GM04504 (cell line): ENCODE measurements at regions not wholly inside any gene's neighbourhood (a gene's known extent, or its start where the extent isn't known, plus 50 kb on each side); places are given as distances from the start of the nearest gene placed in this dataset.
"Not testable (repeated sequence)": the region's sequence is repeated elsewhere in the genome, so short reads cannot be mapped to it uniquely, and the experiment has no call there.

ENCODE experiments used
- DNase-seq: peaks from one replicate; pipeline ENCODE4 v3.0.0-alpha.2; 2012; ENCODE audit warnings: low read depth

DNA sequence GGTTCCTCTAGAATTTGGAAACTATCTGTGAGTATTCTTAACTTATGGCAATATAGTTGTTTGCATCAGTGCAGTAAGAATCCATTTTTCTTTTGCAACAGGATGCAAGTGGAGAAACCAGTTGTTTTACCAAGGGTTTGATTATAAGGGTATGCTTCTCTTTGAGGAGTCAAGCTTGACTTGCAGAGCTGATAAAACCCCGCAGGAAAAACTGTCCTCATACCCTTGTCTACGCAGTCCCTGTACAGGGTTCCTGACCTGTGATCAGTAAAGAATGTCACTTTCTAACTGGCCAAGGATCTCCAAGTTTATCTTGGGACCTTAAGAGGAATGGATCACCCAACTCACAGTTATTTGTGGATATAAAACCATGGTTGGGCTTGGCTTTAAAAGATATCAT lies 161.1 kb upstream of the OLIG3 start:
- no peak for DNase-seq

DNA sequence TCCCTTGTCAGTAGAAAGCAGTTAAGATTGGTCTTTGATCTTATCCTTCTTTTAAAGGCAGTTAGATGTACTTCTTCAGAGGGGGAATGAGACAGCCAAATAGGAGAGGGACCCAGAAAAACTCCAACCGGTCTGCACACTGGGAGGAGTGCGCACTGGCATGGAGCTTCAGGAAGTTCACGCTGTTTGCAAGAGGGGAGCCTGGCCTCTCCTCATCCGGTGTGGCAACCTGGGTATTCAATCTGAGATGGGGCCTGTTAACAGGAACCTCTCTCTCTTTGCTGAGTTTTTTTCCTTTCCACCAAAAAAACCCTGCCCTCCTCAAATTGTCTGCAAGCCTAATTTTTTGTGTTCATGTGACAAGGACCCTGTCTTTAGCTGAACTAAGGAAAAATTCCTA lies 162.5 kb upstream of the OLIG3 start:
- DNase-seq: no peak

DNA sequence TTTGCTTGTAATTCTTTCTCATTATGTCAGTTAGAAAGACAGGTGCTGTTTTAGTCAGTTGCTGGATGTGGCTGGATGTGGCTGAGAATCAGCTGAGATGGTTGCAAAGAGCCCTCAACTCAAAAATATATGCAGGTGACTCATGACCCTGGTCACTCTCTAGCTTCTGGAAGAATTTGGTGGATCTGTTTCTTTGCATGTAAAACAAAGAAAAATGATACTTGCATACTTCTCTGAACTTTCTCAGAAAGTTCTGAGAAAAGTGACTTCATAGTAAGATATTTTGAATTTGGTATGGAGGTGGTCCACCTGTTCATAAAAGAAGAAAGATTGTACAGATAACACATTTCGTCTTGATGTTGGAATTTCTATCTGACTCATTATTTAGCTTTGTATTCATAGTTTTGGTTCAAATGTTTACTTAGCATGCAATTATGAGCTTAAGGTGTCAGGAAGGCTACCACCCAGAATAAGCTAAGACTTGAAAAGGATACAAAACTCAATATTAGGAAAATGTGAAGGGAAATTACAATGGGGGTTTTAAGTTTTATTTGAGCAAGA lies 163.2 kb upstream of the OLIG3 start:
- no peak for DNase-seq

DNA sequence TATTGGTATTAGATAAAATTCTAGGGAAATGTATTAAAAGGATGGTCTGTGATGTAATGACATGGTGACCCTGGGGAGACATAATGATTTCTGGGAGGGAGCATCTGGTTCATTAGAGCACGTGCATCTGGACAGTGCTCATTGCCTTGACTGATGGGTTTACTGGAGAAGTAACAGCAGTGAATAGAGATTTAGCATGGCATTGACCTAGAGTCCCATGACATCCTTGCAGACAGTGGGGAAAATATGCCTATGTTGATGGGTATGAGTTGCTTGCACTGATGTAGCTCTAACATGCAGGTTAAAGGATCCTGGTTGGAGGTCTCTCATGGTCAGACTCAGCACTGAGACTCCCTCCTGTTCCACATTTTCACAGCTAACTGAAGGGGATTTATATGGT lies 164.1 kb upstream of the OLIG3 start:
- no peak for DNase-seq

DNA sequence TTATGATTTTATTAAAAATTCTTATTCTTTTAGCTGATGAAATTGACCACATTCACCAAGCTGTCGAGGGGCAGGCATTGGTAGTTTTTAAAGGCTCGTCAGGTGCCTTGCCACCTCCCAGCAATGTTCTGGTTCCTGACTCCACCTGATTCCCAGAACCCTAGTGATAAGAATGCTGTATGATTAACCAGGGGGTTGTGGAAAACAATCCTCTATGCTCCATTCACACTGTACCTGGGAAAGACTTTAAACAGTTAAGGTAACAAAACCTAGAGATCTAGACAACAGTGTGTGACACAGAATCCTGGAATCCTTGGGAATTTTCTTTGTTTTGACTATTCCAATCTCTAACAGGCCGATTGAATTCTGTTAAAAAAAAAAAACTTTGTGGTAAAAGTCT lies 165.7 kb upstream of the OLIG3 start:
- no peak for DNase-seq

DNA sequence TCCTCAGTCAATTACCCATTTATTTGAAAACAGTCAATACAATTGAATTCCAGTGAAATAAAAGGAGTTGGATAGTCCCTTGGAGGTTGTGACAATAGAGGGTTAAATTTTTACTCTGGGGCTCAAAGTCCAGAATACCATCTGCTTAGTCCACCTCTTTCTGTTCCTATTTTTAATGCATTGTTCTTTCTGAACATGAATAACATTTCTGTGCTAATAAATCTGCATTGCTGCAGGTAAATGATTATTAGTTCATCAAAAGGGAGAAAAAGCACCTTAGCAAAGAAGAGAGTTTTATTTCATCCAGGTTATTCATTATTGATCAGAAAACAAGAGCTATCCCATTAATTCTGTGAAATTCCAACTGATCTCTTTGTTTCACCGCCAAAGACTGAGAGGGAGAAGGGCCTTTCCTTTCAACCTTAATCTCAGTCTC lies 166.1 kb upstream of the OLIG3 start:
- no peak for DNase-seq

DNA sequence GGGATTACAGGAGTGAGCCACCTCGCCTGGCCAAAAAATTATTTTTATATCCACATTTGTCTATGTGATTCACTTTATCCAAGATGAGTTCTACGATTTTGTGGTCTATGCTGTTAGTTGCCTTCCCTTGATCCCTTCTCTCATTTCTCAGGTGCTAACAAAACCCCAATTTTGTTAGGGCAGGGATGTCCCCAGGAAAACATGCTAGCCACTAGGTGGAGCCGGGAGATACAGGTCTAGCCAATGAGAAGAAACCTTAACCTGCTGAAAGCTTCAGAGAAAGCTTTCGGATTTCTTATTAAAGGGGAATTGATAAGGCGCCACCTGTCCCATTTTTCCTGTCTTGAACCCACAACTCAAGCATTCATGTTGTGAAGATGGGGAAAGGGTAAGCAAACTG lies 167.4 kb upstream of the OLIG3 start:
- peak; percentile 9 for DNase-seq

DNA sequence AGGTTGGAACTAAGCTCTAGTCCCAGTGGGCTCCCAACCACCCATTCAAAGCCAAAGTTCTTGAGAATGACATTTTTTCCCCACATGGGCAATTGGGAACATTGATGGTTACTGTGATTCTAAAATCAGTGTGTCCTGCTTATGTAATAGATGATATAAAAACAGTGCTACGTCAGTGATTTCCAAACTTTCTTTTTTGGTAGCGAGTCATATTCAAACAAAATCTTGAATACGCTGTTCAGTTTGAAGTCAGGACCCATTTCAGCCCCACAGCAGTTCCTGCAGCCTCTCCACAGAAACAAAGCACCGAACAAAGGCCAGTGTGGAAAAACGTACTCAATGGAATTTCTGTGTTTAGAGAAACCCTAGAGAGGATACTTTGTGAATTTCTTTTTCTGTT lies 170.0 kb upstream of the OLIG3 start:
- DNase-seq: no peak

DNA sequence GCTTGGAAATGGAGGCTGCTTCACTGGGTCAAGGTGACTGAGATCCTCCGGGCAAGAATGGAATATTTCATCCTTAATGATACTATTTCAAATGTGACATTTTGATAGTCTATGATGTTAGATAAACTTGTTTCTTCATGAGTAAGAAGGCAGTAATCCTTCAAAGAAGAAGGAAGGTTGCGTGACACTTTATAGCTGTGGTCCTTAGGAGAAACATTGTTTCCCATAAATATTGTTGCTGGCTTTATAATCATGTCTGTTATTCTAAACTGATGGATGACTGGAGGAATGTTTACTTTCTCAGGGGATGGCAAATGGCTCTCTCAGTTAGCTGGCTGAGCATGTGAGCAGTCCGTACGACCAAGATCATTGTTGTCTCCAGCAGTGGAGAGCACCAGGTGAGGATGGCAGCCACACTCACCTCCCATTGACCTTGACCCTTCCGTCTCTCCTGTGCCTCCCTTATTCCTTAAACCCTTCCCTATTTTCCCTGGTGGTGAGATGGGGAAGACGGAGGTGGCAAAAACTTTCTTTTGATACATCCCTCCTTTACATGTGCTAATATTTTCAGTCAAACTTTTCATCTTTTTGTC lies 171.2 kb upstream of the OLIG3 start:
- no peak for DNase-seq

DNA sequence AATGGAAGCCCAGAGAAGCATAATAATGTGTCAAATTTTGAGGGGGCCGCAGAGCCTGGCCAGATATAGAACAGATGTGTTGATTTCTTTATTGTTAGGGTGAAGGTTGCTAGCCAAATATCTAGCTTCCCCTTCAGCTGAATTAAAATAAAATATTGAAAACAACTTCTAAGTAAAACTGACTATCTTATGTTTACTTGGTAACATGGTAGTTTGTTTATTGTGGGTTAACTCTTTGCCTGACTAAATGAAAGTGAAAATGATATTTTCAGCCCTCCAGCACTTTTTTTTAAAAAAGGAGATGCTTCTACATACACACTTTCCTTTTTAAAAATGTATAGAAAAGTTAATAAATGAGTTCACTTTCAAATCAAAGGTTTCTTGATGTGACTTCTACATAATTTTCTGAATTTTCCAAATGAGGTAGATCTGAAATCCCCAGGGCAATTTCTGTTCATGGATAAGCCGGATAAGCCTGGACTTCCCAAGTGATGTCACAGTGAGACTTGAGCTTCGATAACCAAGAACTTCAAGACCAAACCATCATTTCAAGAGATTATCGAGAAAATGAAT lies 172.1 kb upstream of the OLIG3 start:
- no peak for DNase-seq

DNA sequence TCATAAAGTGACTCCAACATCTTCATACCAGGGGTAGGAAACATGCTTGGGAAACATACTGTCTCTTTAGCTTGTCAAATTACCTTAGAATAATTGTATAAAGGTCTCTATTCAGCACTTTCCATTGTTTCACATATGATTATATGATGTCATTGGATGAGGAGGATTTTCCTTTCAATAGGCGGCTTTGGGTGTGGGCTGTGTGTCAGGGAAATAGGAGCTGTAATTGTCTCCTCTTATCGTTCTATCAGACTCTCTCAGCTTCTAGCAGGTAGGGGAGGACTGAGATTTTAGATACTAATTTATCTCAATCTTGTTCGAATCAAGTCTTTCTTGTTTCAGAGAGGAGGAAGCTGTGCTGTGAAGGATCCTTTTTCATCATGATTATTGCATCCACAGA lies 179.4 kb upstream of the OLIG3 start:
- no peak for DNase-seq

DNA sequence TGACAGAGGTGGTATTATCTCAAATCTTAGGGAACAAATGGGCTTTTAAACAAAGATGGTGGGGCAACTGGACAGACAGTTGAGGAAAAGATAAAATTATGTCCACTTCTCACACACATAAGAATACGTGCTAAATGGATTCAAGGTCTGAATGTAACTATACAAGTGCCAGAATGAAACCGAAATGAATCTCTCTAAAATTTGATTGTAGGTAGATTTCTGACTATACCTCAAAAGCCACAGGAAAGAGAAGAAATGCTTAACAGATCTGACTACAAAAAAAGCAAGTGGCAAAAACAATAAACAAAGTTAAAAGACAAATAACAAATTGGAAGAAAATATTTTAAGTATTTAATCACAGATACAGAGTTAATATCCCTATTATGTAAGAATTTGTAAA lies 182.7 kb upstream of the OLIG3 start:
- no peak for DNase-seq

DNA sequence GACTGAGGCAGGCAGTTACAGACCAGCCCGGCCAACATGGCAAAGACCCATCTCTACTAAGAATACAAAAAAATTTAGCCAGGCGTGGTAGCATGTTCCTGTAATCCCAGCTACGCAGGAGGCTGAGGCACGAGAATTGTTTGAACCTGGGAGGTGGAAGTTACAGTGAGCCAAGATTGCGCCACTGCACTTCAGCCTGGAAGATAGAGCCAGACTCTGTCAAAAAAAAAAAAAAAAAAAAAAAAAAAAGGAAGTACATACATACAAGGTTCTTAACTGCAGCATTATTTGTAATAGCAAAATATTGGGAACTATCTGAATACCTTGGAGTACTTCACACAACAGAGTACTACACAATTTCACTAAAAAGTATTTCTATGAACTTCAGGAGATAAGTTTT lies 183.5 kb upstream of the OLIG3 start:
- no peak for DNase-seq

DNA sequence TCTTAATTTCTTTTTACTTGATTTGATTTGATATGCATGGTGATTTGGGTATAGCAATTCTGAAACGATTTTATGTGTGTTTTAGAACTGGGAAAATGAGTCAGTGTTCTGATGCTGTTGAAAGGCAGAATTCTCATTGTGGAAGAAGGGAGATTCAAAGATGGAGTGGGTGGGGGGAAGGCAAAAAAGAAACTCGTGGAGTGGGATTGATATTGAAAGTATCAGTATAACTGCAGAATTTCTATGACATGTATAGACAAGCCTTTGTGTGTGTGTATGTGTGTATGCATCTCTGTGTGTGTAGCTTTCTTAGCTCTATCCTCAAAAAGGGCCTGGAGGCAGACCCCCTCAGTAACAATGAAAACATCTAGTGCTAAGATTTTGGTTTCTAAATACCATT lies 184.3 kb upstream of the OLIG3 start:
- no peak for DNase-seq

DNA sequence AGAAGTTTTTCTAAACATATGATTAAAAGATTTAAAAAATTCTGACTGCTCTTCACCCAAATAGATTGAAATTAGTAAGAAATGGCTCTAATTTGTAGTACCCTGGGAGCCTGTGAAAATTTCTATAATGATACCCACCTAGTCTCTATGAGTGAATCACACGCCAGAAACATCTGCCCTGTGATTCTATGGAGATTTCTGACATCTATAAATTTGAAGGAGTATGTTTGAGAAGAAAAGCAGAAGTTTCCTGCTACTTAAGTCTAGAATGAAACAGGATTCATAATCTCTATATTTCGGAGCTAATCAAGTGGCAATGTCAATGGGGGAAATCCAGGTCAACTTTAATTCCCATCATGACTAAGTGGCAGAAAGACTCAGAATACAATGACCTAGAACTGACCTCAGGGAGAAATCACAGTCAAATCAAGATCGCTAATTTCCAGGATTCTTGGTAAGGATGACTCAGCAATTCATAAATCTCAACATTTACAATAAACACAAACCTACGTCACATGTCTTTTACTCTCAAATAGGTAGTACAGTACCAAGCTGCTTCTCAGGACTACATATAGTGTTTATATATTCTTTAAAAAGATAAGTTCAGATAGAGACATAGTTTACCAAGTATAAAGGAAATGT lies 186.2 kb upstream of the TNFAIP3 start:
- DNase-seq: no peak

DNA sequence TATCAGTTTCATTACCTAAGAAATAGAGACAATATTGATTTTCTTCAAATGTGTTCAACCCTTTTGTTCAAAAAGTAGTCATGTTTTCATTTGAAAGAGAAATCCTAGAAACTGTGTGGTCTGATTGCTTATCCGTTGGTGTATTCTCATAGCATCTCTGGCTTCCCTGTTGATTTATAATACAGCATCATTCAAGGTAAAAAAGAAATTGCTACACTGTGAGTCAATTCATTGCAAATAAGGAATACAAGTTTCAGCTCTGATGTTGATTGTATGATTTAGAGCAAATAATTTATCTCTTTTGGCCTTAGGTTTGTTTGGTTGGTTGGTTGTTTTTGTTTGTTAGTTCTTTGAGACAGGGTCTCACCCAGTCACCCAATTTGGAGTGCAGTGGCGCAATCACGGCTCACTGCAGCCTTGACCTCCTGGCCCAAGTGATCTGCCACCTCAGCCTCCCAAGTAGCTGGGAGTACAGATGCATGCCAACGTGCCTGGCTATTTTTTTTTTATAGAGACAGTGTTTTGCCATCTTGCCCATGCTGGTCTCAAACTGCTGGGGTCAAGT lies 185.5 kb upstream of the TNFAIP3 start:
- DNase-seq: no peak

DNA sequence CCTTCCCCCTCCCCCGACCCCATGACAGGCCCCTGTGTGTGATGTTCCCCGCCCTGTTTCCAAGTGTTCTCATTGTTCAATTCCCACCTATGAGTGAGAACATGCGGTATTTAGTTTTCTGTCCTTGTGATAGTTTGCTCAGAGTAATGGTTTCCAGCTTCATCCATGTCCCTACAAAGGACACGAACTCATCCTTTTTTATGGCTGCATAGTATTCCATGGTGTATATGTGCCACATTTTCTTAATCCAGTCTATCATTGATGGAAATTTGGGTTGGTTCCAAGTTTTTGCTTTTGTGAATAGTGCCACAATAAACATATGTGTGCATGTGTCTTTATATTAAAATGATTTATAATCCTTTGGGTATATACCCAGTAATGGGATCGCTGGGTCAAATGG lies 184.4 kb upstream of the TNFAIP3 start:
- not testable (repeated sequence) for DNase-seq

DNA sequence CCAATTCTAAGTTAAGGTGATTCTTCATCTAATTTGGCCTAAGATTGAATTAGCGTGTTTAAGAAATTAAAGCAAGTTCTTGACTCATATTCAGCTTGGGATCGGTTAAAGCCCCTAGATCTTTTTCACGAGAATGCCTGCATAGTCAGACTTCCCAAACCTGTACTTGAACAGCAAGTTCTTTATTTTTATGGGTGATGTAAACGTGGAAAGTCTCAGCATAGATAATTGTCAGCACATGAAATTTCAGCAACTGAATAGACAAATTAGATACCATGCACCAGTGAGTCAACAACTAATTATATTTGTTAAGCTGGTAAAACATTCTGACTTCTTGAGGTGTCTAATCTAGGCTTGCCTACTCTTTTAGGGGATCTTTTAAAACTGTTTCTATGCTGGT lies 183.1 kb upstream of the TNFAIP3 start:
- DNase-seq: no peak

DNA sequence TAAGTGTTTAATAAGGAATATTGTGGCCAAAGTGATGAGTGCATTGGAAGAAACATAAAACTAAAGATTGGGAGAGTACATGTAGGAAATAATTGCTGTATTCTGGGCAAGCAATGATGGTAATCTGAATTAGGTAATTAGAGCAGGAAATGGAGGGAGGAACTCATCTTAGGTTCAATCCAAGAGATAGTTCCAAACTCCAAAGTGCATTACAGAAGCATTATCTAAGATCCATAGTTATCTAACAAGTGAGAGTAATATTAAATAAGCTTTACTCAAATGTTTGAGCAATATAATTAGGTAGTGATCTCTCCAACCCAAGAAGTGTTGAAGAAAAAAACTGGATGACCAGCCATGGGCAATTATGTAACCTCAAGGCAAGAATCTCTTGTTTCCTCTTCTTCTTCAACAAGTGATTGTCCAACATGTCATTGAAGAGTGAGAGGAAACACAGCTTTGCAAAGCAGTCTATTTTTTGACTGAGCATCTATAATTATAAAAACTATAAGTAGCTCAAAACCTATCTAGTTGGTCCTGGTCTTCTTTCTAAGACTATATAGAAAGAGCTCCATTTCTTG lies 181.2 kb upstream of the TNFAIP3 start:
- no peak for DNase-seq

DNA sequence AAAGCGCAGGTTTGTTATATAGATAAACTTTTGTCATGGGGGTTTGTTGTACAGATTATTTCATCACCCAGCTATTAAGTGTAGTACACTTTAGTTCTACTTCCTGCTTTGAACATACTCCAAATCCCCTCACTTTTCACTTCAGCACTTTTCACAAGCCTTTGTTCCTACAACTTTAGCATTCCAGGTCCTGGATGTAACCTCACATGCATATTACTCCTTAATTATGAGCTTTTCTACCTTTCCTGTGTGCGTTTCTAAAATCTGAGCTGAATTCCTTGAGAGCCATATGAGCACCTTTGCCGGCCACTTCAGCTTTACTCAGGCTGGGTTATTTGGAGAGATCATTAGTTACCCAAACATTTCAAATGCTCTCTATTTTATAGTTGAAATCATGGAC lies 179.2 kb upstream of the TNFAIP3 start:
- DNase-seq: no peak

DNA sequence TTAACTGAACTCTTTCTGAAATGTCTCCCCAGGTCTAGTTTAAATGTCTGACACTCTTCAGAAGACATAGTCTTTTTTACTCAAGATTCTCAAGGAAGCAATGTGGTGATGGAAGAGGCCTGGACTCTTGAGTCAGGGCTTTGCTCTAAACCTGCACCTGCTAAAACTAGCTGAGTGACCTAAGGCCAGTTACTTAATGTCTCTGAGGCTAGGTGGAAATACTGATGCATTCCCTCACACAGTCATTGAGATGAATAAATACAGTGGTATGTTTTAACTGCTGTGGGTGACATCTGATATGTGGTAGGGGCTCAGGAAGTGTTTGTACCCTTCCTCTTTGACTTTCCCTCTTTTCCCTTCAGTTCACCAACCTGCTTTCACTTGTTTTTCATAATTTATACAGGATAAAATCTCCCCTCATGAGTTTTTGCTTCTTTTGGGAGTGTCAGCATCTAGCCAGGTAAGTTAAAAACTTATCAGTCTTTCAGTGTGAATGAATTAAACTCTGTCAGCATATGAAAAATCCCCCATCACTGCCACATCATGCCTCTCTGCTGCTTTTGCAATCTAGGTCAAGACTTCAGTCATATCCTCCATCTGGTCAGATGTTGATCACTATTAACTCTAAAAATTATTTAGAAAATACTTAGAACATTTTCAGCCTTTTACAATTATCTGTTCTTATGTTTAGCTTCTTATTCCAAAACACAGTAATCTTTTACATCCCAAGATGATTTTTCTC lies 178.7 kb upstream of the TNFAIP3 start:
- DNase-seq: no peak

DNA sequence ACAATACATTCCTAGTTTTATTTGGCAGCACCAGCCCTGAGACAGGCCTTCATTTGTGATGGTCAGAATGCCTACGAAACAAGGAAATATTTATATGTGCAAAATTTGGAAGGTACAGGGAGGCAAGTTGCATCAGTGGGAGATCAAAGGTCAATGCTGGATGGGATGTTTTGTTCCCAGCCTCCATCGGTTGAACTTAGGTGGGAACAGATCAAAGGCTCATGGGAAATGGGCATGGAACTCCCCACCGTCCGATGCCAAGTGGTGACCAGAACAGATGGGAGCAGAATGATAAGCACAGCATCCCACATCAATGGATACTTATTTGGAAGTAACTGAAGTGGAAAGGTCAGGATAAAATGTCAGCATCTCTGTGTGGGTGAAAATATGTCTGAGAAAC lies 177.7 kb upstream of the TNFAIP3 start:
- no peak for DNase-seq
